ENCODE measurements at regions not wholly inside any gene's neighbourhood (a gene's known extent, or its start where the extent isn't known, plus 50 kb on each side); places are given as distances from the start of the nearest gene placed in this dataset.

GRCh38 chr4:82063017-82063416, 310.8 kb downstream of the HNRNPD start:
- TF ChIP-seq POLR2AphosphoS5 (IDR thresholded peaks at IDR 0.05; ENCODE audit: low read depth, low read length) (no peak), REST (IDR thresholded peaks at IDR 0.05; ENCODE audit: insufficient read depth in 1 of 2, low read depth in 2 of 2, low read length in 2 of 2) (no peak), TAF1 (IDR thresholded peaks at IDR 0.05; ENCODE audit: borderline replicate concordance, insufficient read depth, low read length) (no peak), SIN3A (IDR thresholded peaks at IDR 0.05; ENCODE audit: borderline replicate concordance, insufficient read depth, low read length) (no peak), FOXP2 (optimal IDR thresholded peaks at IDR 0.05; ENCODE audit: borderline replicate concordance, extremely low read depth, extremely low read length, insufficient read depth) (no peak)
